Central memory CD8-positive, alpha-beta T cell (primary cell): ENCODE measurements at regions not wholly inside any gene's neighbourhood (a gene's known extent, or its start where the extent isn't known, plus 50 kb on each side); places are given as distances from the start of the nearest gene placed in this dataset.

Source experiments
- ATAC-seq: fragments of 150-1000 bp; cut with Tn5 transposase; replicated peaks from 2 replicates; pipeline ENCODE4 v1.10.0; 2022; ENCODE audit warnings: mild to moderate bottlenecking, moderate FRiP score, moderate number of reproducible peaks; ENCODE audit not compliant: poor library complexity, severe bottlenecking; ENCODE audit errors: extremely low read depth
- DNase-seq, 2 donors: peaks; one replicate each; pipeline ENCODE4 v3.0.0; 2021; ENCODE audit warnings: low spot score in 2 of 2
- H3K27ac Mint-ChIP-seq: one replicate; pipeline ENCODE4 v1.8.0; 2022; ENCODE audit warnings: low read depth, mild to moderate bottlenecking, moderate library complexity, mixed read lengths
- H3K27me3 Mint-ChIP-seq: one replicate; pipeline ENCODE4 v1.8.0; 2022; ENCODE audit warnings: mixed read lengths
- H3K36me3 Mint-ChIP-seq: one replicate; pipeline ENCODE4 v1.8.0; 2022; ENCODE audit warnings: mild to moderate bottlenecking, moderate library complexity, mixed read lengths; ENCODE audit not compliant: insufficient read depth
- H3K4me1 Mint-ChIP-seq: one replicate; pipeline ENCODE4 v1.8.0; 2022; ENCODE audit warnings: mixed read lengths
- H3K4me3 Mint-ChIP-seq: one replicate; pipeline ENCODE4 v1.8.0; 2022; ENCODE audit warnings: mild to moderate bottlenecking, moderate library complexity, mixed read lengths
- H3K9me3 Mint-ChIP-seq: one replicate; pipeline ENCODE4 v1.8.0; 2022; ENCODE audit warnings: mixed read lengths

DNA sequence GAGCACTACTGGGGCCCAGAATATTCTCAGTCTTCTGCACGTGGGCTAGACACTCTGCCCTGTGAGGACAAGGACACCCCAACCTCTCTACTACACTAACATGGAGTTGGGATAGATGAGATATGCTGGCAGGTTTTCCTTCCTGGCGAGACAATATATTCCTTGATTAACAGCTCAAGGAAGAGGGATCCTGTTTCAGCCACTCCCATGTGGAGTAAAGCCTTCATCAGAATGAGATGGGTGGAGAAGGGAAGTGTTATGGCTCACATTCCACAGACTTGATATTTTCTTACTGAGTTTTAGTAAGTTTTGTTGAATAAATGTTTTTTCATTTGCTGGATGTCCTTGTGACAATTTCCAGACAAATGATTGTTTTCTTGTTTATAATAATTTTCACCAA lies 1187.6 kb downstream of the CDH12 start:
- Mint-ChIP-seq H3K9me3 (peaks cover 21% of the 10 kb centered on the region), H3K27me3 (no peaks in the 10 kb centered on the region), H3K27ac (no peak overlapping the region), H3K4me1 (no peaks in the 10 kb centered on the region), H3K36me3 (no peaks in the 10 kb centered on the region), H3K4me3 (no peak overlapping the region)
- DNase-seq (no peak), ATAC-seq (no peak)

DNA sequence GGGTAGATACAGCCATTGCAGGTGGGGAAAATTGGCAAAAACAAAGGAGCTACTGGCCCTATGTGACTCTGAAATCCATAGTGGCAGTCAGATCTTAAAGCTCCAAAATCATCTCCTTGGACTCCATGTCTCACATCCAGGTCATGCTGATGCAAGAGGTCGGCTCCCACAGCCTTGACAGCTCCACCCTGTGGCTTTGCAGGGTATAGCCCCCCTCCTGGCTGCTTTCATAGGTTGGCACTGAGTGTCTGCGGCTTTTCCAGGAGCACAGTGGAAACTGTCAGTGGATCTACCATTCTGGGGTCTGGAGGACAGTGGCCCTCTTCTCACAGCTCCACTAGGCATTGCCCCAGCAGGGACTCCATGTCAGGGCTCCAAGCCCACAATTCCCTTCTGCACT lies 1190.1 kb downstream of the CDH12 start:
- Mint-ChIP-seq H3K4me1 (no peaks in the 10 kb centered on the region), H3K36me3 (no peaks in the 10 kb centered on the region), H3K27ac (no peak overlapping the region), H3K9me3 (peaks cover 27% of the 10 kb centered on the region), H3K27me3 (no peaks in the 10 kb centered on the region), H3K4me3 (no peak overlapping the region)
- ATAC-seq (no peak), DNase-seq (no peak)

DNA sequence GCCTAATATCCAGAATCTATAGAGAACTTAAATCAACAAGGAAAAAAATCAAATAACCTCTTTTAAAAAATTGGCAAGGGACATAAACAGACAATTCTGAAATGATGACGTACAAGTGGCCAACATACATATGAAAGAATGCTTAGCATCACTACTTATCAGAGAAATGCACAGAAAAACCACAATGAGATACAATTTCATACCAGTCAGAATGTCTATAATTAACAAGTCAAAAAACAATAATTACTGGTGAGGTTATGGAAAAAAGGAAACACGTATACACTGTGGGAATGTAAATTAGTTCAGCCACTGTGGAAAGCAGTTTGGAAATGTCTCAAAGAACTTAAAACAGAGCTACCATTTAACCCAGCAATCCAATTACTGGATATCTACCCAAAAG lies 1192.0 kb downstream of the CDH12 start:
- Mint-ChIP-seq H3K4me1 (no peaks in the 10 kb centered on the region), H3K27me3 (no peaks in the 10 kb centered on the region), H3K27ac (no peak overlapping the region), H3K9me3 (peaks cover 27% of the 10 kb centered on the region), H3K36me3 (no peaks in the 10 kb centered on the region), H3K4me3 (no peak overlapping the region)
- DNase-seq (no peak), ATAC-seq (no peak)

DNA sequence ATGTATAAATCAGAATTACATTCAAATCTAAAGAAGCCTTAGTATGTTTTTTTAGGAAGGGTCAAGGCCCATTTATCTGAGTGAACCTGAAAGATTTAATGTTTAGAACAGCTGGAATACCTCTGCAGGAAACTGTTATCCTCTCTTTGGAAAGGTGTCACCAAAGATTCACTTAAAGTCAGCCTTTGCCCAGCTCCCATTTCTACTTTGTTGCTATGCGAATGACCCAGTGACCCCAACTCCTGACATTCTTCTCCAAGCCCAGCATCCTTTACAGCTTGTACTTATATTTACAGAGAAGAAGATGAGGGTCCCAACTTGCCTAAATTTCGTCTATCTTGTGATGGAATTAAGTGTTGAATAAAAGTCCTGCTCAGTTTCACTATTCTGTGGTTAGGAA lies 1198.6 kb downstream of the CDH12 start:
- ATAC-seq (no peak), DNase-seq (no peak)
- no peaks in the 10 kb centered on the region for H3K4me1 Mint-ChIP-seq
- no peaks in the 10 kb centered on the region for H3K36me3 Mint-ChIP-seq
- H3K4me3 Mint-ChIP-seq: no peak overlapping the region
- no peak overlapping the region for H3K27ac Mint-ChIP-seq
- H3K9me3 Mint-ChIP-seq: peaks cover 10% of the 10 kb centered on the region
- H3K27me3 Mint-ChIP-seq: no peaks in the 10 kb centered on the region

DNA sequence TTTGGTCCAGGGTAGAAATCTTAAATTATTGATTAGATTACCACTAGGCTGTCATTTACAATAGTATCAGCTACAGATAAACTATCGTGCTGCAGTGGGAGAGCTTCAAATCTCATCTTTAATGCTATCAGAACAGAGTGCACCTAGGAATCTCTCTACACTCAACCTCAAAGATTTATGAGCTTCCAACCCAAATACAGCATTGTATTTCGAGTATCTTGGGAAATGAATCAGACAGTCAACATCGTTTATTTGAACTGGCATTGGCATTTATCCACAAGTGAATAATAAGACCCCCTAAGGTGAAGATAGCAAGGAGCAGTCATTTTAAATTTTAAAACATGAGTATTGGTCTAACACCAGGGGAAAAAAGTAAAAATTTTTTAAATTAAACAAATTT lies 1203.2 kb downstream of the CDH12 start:
- Mint-ChIP-seq H3K36me3 (no peaks in the 10 kb centered on the region), H3K9me3 (peaks cover 15% of the 10 kb centered on the region)

DNA sequence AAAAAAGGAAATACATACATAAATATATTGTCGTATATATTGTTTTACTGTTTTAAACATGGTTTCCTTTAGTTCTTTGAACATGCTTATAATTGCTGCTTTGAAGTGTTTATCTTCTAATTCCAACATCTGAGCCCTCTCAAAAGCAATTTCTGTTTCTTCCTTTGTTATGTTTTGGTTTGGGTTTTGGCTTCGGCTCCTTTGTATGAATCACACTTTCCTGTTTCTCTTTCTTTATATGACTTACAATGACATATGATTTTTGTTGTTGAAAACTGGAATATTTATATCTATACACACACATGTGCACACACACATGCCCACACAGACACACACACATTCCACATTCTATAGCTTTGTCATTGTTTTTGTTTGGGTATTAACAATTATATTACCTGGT lies 1206.7 kb downstream of the CDH12 start:
- ATAC-seq (no peak), DNase-seq (no peak)
- Mint-ChIP-seq H3K4me3 (no peak overlapping the region), H3K27ac (no peak overlapping the region), H3K4me1 (no peaks in the 10 kb centered on the region), H3K9me3 (peaks cover 20% of the 10 kb centered on the region), H3K36me3 (no peaks in the 10 kb centered on the region), H3K27me3 (no peaks in the 10 kb centered on the region)

More for the DNA sequence above, 1203.2 kb downstream of the CDH12 start:
- H3K27ac Mint-ChIP-seq: no peak overlapping the region
- ATAC-seq: no peak
- DNase-seq: no peak
- H3K4me1 Mint-ChIP-seq: no peaks in the 10 kb centered on the region
- no peaks in the 10 kb centered on the region for H3K27me3 Mint-ChIP-seq
- H3K4me3 Mint-ChIP-seq: no peak overlapping the region

DNA sequence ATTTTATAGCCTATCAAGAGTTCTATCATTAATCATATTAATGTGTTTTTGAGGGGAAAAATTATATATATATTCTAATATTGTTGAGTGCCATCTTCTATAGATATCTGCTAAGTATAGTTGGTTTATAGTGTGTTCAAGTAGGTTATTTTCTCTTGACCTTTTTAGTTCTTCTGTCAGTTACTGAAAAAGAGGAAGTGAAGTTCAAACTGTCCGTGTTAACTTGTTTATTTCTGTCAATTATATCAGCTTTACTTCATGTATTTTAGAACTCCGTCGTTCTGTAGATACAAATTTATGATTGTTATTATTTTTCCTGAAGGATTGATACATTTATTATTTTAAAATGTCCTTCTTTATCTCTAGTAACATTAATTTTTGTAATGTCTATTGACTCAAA lies 1209.1 kb downstream of the CDH12 start:
- no peak for ATAC-seq
- no peak for DNase-seq
- no peaks in the 10 kb centered on the region for H3K36me3 Mint-ChIP-seq
- H3K9me3 Mint-ChIP-seq: peaks cover 15% of the 10 kb centered on the region
- no peak overlapping the region for H3K4me3 Mint-ChIP-seq
- no peak overlapping the region for H3K27ac Mint-ChIP-seq
- H3K4me1 Mint-ChIP-seq: no peaks in the 10 kb centered on the region
- H3K27me3 Mint-ChIP-seq: no peaks in the 10 kb centered on the region

DNA sequence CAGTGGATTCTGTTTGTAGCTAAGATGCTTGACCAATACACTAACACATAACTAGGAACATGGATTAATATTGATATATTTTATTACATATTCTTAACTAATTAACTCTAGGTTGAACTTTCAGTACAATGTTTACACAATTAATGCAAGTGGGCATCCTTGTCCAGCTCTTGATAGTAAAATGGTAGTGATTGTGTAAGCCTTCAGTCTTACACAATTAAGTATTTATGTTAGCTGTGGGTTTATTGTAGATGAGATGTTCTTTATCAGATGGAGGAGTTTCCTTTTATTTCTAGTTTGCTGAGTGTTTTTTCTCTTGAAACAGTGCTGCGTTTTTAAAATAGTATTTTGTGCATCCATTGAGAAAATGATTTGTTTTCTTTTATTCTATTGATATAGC lies 1210.8 kb downstream of the CDH12 start:
- Mint-ChIP-seq H3K27ac (no peak overlapping the region), H3K9me3 (peaks cover 16% of the 10 kb centered on the region), H3K36me3 (no peaks in the 10 kb centered on the region), H3K4me1 (no peaks in the 10 kb centered on the region), H3K27me3 (no peaks in the 10 kb centered on the region), H3K4me3 (no peak overlapping the region)
- DNase-seq (no peak), ATAC-seq (no peak)

DNA sequence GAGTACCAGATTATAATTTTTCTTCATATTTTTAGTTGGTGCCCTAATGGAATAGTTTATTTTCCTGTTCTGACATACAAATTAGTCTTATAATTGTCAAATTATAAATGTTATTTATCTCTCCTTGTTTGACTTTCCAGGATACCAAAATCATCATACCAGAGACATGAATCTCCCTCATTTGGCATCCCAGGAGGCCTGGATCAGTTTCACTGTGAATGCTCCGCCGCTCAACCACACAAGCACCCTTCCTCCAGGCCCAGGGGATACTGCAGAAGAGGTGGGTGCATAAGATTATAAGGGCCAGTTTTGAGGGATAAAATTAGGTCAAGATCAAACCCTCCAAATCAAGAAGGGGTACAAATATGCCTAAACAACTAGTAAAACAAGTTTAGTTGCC lies 1229.3 kb downstream of the CDH12 start:
- H3K4me1 Mint-ChIP-seq: no peaks in the 10 kb centered on the region
- ATAC-seq (no peak), DNase-seq (no peak)
- H3K36me3 Mint-ChIP-seq: no peaks in the 10 kb centered on the region
- no peak overlapping the region for H3K4me3 Mint-ChIP-seq
- no peaks in the 10 kb centered on the region for H3K27me3 Mint-ChIP-seq
- H3K27ac Mint-ChIP-seq: no peak overlapping the region
- H3K9me3 Mint-ChIP-seq: peaks cover 7% of the 10 kb centered on the region

DNA sequence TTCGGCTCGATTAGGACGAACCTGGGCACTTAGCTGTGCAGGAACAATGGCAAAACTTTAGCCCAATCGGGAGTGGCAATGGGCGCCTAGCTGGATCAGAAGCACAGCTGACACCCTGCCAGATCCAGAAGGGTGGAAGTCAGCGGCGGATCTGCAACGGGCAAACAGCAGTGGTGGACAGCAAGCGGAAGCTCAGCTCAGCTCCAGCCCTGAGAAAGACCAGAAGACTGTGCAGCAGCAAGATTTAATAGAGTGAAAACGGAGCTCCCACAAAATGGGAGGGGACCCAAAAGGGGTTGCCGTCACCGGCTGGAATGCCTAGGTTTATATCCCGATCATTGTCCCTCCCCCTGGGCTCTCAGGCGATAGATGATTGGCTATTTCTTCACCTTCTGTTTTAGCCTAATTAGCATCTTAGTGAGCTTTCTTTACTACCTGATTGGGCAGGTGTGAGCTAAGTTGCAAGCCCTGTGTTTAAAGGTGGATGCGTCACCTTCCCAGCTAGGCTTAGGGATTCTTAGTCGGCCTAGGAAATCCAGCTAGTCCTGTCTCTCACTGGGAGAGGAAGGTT lies 1237.9 kb downstream of the CDH12 start:
- ATAC-seq (no peak), DNase-seq (no peak)
- Mint-ChIP-seq H3K9me3 (peaks cover 24% of the 10 kb centered on the region), H3K27ac (no peak overlapping the region), H3K4me1 (no peaks in the 10 kb centered on the region), H3K4me3 (no peak overlapping the region), H3K36me3 (no peaks in the 10 kb centered on the region), H3K27me3 (no peaks in the 10 kb centered on the region)

DNA sequence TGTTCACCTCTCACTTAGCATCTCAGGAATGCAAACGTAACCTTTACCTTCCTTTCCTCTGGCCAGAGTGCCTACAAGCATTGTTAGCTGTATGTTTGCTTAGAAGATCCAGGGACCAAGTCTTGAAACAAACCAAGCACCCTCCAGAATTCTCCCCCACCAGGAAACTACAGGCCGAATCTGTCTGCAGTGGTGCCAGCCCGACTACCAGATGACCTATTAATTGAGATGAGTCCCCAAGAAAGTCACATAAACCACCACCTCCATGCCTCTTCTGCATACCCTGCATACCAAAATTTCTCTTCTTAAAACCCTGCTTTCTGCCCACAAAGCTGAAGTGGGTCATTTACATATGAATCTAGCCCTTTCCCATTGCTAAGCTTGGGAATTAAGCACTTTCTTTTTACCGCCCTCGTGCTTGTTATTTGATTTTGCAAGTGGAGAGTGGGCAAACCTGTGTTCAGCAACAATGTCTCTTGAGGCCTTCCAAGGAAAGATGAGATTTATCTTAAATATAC lies 1239.1 kb downstream of the CDH12 start:
- no peaks in the 10 kb centered on the region for H3K4me1 Mint-ChIP-seq

DNA sequence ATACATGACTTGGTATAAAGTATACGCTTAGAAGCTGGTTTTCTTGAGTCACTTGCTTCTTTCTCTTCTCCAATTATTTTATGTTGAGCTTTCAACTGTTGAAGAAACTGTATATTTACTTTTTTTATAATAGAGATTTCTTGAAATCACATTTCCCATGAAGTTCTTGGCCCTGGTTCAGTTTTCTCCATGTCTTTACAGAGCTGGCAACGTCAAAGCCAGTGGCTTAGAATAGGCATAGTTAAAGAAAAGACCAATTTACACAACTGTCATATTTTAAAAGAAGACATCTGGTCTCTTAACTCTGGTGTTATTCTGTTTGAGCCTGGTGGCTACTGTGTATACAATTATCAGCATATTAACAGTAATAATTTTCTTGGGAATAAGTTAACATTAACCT lies 1249.3 kb downstream of the CDH12 start:
- Mint-ChIP-seq H3K27me3 (no peaks in the 10 kb centered on the region), H3K9me3 (peaks cover 5% of the 10 kb centered on the region), H3K4me1 (no peaks in the 10 kb centered on the region), H3K36me3 (no peaks in the 10 kb centered on the region), H3K27ac (no peak overlapping the region), H3K4me3 (no peak overlapping the region)
- ATAC-seq (no peak), DNase-seq (no peak)

More for the DNA sequence above, 1239.1 kb downstream of the CDH12 start:
- Mint-ChIP-seq H3K4me3 (no peak overlapping the region), H3K36me3 (no peaks in the 10 kb centered on the region), H3K27ac (no peak overlapping the region), H3K27me3 (no peaks in the 10 kb centered on the region), H3K9me3 (peaks cover 24% of the 10 kb centered on the region)
- no peak for DNase-seq
- no peak for ATAC-seq

DNA sequence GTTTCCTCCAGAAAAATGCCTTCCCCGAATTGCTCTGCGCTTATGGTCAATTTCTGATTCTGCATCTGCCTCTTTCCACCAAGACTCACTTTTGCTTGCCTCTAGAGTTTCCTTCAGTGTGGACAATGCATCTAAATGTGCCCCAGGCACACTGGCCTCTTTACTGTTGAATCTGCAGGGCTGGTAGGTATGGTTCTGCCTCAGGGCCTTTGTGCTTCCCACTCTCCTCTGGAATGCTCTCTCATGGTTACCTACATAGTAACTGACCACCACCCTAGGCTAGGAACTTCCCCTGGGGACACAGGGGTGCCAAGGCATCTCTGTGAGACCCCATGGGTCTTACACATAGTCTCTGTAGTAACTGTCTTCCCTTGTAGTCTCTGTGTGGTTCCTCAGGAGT lies 1258.6 kb downstream of the CDH12 start:
- no peaks in the 10 kb centered on the region for H3K4me1 Mint-ChIP-seq
- H3K27ac Mint-ChIP-seq: no peak overlapping the region
- no peak overlapping the region for H3K4me3 Mint-ChIP-seq
- ATAC-seq (no peak), DNase-seq (no peak)
- H3K9me3 Mint-ChIP-seq: peaks cover 17% of the 10 kb centered on the region
- H3K36me3 Mint-ChIP-seq: no peaks in the 10 kb centered on the region
- no peaks in the 10 kb centered on the region for H3K27me3 Mint-ChIP-seq

DNA sequence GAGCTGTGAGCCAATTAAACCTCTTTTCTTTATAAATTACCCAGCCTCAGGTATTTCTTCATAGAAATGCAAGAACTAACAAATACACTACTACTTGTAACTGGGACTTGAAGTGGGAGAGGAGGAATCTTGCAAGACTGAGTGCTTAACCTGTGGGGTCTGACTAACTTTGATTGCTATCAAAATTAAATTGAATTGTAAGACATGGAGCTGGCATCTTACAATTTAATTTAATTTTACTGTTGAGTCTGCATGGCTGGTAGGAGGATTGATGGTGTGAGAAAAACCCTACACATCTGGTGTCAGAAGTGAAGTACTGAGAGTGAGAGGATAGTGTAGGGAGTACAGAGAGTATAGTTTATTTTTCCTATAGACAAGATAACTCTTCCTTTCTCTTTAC lies 1259.9 kb downstream of the CDH12 start:
- no peak overlapping the region for H3K27ac Mint-ChIP-seq
- DNase-seq (no peak), ATAC-seq (no peak)
- no peaks in the 10 kb centered on the region for H3K4me1 Mint-ChIP-seq
- H3K36me3 Mint-ChIP-seq: no peaks in the 10 kb centered on the region
- H3K9me3 Mint-ChIP-seq: peaks cover 17% of the 10 kb centered on the region
- H3K4me3 Mint-ChIP-seq: no peak overlapping the region
- no peaks in the 10 kb centered on the region for H3K27me3 Mint-ChIP-seq
